ENCODE measurements at regions not wholly inside any gene's neighbourhood (a gene's known extent, or its start where the extent isn't known, plus 50 kb on each side); places are given as distances from the start of the nearest gene placed in this dataset.

DNA sequence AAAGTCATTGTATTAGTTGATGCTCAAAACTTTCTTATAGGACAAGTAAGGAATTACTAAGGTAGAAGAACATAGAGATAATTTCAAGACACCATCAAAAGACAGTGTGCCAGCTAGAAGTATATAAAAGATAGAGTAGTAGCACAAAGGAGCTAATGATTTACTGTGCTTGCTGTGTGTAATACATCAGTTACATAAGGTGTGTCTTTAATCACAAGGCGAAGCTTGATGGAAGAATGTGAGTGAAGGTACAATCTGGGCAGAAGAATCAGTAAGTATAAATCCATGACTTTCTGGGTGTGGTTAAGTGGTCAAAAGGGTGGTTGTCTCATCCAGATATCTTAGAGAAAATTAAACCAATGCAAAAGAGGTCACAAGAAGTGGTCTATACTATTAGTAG lies 95.1 kb upstream of the BOD1L1 start:
- H3K4me3 ChIP-seq (ENCODE audit: low read depth, low read length) = no peak overlapping the region
- H3K36me3 ChIP-seq (ENCODE audit: control insufficient read depth in 2 of 2, insufficient read depth in 1 of 2, low read length in 2 of 2) = no peaks in the 10 kb centered on the region
- H3K4me1 ChIP-seq (ENCODE audit: control insufficient read depth, insufficient read depth, low read length) = no peaks in the 10 kb centered on the region
- ChIA-PET POLR2A (no interaction called here), CTCF (no interaction called here)
- no peak overlapping the region for H3K27ac ChIP-seq (ENCODE audit: extremely low read depth, low read depth, low read length)
- H3K9me3 ChIP-seq (ENCODE audit: control insufficient read depth, insufficient read depth, low read depth, low read length) = no peaks in the 10 kb centered on the region
- no peak for TF ChIP-seq GLIS2 (tag by site-specific recombination; IDR thresholded peaks at IDR 0.05)
- TF ChIP-seq ZNF660 (tag by site-specific recombination; IDR thresholded peaks at IDR 0.05) = no peak
- TF ChIP-seq ZNF311 (tag by site-specific recombination; IDR thresholded peaks at IDR 0.05; ENCODE audit: borderline replicate concordance) = no peak
- no peak for TF ChIP-seq FEZF1 (tag by site-specific recombination; IDR thresholded peaks at IDR 0.05)
- TF ChIP-seq ZNF16 (tag by site-specific recombination; IDR thresholded peaks at IDR 0.05; ENCODE audit: low read depth) = no peak
- TF ChIP-seq HOXD13 (CRISPR knock-in tag; IDR thresholded peaks at IDR 0.05; ENCODE audit: borderline replicate concordance) = no peak
- no peak for TF ChIP-seq ZNF239 (tag by site-specific recombination; IDR thresholded peaks at IDR 0.05)
- no peak for TF ChIP-seq KLF16 (tag by site-specific recombination; IDR thresholded peaks at IDR 0.05)
- TF ChIP-seq ZNF560 (tag by site-specific recombination; IDR thresholded peaks at IDR 0.05; ENCODE audit: borderline replicate concordance) = no peak
- TF ChIP-seq ZNF558 (tag by site-specific recombination; IDR thresholded peaks at IDR 0.05) = no peak
- TF ChIP-seq, protein P1, sequence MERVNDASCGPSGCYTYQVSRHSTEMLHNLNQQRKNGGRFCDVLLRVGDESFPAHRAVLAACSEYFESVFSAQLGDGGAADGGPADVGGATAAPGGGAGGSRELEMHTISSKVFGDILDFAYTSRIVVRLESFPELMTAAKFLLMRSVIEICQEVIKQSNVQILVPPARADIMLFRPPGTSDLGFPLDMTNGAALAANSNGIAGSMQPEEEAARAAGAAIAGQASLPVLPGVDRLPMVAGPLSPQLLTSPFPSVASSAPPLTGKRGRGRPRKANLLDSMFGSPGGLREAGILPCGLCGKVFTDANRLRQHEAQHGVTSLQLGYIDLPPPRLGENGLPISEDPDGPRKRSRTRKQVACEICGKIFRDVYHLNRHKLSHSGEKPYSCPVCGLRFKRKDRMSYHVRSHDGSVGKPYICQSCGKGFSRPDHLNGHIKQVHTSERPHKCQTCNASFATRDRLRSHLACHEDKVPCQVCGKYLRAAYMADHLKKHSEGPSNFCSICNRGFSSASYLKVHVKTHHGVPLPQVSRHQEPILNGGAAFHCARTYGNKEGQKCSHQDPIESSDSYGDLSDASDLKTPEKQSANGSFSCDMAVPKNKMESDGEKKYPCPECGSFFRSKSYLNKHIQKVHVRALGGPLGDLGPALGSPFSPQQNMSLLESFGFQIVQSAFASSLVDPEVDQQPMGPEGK (tag by site-specific recombination; IDR thresholded peaks at IDR 0.05) = no peak
- no peak for TF ChIP-seq ZFP3 (tag by site-specific recombination; IDR thresholded peaks at IDR 0.05; ENCODE audit: low read depth)
- no peak for TF ChIP-seq ZNF555 (tag by site-specific recombination; conservative IDR thresholded peaks at IDR 0.05)
- no peak for TF ChIP-seq ZNF658 (tag by site-specific recombination; IDR thresholded peaks at IDR 0.05)
- TF ChIP-seq, protein P2, sequence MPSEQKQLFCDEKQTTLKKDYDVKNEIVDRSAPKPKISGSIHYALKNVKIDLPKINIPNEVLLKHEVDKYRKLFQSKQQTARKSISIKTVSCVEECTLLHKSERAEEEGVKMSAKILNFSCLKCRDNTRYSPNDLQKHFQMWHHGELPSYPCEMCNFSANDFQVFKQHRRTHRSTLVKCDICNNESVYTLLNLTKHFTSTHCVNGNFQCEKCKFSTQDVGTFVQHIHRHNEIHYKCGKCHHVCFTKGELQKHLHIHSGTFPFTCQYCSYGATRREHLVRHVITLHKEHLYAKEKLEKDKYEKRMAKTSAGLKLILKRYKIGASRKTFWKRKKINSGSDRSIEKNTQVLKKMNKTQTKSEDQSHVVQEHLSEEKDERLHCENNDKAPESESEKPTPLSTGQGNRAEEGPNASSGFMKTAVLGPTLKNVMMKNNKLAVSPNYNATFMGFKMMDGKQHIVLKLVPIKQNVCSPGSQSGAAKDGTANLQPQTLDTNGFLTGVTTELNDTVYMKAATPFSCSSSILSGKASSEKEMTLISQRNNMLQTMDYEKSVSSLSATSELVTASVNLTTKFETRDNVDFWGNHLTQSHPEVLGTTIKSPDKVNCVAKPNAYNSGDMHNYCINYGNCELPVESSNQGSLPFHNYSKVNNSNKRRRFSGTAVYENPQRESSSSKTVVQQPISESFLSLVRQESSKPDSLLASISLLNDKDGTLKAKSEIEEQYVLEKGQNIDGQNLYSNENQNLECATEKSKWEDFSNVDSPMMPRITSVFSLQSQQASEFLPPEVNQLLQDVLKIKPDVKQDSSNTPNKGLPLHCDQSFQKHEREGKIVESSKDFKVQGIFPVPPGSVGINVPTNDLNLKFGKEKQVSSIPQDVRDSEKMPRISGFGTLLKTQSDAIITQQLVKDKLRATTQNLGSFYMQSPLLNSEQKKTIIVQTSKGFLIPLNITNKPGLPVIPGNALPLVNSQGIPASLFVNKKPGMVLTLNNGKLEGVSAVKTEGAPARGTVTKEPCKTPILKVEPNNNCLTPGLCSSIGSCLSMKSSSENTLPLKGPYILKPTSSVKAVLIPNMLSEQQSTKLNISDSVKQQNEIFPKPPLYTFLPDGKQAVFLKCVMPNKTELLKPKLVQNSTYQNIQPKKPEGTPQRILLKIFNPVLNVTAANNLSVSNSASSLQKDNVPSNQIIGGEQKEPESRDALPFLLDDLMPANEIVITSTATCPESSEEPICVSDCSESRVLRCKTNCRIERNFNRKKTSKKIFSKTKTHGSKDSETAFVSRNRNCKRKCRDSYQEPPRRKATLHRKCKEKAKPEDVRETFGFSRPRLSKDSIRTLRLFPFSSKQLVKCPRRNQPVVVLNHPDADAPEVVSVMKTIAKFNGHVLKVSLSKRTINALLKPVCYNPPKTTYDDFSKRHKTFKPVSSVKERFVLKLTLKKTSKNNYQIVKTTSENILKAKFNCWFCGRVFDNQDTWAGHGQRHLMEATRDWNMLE (tag by site-specific recombination; conservative IDR thresholded peaks at IDR 0.05; ENCODE audit: low read depth) = no peak
- TF ChIP-seq SCRT1 (tag by site-specific recombination; IDR thresholded peaks at IDR 0.05; ENCODE audit: borderline replicate concordance) = no peak

DNA sequence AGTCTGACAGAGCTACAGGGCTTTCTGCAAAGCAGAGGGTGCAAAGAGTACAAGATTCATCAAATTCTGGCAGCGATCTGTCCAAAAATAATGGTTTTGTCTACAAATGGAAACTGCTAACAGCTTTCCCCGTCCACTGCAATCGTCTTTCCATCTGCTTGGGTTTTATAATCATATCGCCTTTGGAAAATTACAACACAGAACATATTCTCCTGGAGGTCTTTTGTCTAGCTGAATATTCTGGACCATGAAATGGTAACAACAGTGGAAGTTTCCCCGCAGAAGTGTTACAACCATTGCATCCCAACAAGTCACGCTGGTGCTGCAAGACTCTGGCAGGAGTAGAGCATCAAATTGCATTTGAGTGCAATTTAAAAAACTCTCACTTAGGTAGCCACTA lies 101.2 kb upstream of the BOD1L1 start:
- Histone ChIP-seq H3K4me1 (ENCODE audit: control insufficient read depth, insufficient read depth, low read length) (no peaks in the 10 kb centered on the region), H3K4me3 (ENCODE audit: low read depth, low read length) (no peak overlapping the region), H3K27ac (ENCODE audit: extremely low read depth, low read depth, low read length) (no peak overlapping the region), H3K9me3 (ENCODE audit: control insufficient read depth, insufficient read depth, low read depth, low read length) (no peaks in the 10 kb centered on the region), H3K36me3 (ENCODE audit: control insufficient read depth in 2 of 2, insufficient read depth in 1 of 2, low read length in 2 of 2) (no peaks in the 10 kb centered on the region)
- POLR2A ChIA-PET = no interaction called here
- TF ChIP-seq ZNF658 (tag by site-specific recombination; IDR thresholded peaks at IDR 0.05) (no peak), ZSCAN23 (tag by site-specific recombination; IDR thresholded peaks at IDR 0.05) (no peak), ZBTB7A (tag by site-specific recombination; IDR thresholded peaks at IDR 0.05; ENCODE audit: low read depth) (no peak), ZIC2 (tag by site-specific recombination; IDR thresholded peaks at IDR 0.05) (no peak)
- CTCF ChIA-PET = no interaction called here

Data from HEK293 (cell line).